Retinal pigment epithelial cell (primary cell): ENCODE measurements at regions not wholly inside any gene's neighbourhood (a gene's known extent, or its start where the extent isn't known, plus 50 kb on each side); places are given as distances from the start of the nearest gene placed in this dataset.
"Not testable (repeated sequence)": the region's sequence is repeated elsewhere in the genome, so short reads cannot be mapped to it uniquely, and the experiment has no call there.

Source experiments
- DNase-seq: peaks from one replicate; pipeline ENCODE4 v3.0.0-alpha.2; 2010; ENCODE audit warnings: low read depth
- H3K4me3 ChIP-seq: 2 replicates; pipeline ENCODE4 v1.5.1; 2011; ENCODE audit warnings: mild to moderate bottlenecking, low read length, control low read depth, moderate library complexity
- TF ChIP-seq, protein P1 (sequence below): conservative IDR thresholded peaks from 2 replicates; pipeline ENCODE4 v1.5.1; 2011; ENCODE audit warnings: low read depth, low read length, control low read depth, inconsistent platforms

DNA sequence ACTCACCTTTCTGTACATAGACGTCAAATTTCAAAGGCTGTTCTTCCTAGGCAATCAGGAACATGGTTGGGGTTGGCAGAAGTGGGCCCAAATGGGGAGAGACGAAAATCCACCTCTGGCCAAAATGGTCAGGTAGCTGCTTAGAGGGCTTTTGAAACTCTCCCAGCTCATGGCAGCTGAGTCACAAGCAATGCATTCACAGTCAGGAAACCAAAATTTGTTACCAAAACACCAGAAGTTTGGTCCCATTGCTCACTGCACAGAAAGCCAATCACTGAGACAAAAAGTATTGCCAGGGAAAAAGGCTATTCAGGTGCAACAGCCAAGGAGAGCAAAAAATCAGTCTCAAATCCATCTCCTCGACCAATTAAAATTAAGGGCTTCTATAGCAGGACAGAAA is 539.6 kb upstream of the CCDC54 start:
- TF ChIP-seq, protein P1, sequence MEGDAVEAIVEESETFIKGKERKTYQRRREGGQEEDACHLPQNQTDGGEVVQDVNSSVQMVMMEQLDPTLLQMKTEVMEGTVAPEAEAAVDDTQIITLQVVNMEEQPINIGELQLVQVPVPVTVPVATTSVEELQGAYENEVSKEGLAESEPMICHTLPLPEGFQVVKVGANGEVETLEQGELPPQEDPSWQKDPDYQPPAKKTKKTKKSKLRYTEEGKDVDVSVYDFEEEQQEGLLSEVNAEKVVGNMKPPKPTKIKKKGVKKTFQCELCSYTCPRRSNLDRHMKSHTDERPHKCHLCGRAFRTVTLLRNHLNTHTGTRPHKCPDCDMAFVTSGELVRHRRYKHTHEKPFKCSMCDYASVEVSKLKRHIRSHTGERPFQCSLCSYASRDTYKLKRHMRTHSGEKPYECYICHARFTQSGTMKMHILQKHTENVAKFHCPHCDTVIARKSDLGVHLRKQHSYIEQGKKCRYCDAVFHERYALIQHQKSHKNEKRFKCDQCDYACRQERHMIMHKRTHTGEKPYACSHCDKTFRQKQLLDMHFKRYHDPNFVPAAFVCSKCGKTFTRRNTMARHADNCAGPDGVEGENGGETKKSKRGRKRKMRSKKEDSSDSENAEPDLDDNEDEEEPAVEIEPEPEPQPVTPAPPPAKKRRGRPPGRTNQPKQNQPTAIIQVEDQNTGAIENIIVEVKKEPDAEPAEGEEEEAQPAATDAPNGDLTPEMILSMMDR = no peak
- no peak overlapping the region for H3K4me3 ChIP-seq
- DNase-seq = no peak

DNA sequence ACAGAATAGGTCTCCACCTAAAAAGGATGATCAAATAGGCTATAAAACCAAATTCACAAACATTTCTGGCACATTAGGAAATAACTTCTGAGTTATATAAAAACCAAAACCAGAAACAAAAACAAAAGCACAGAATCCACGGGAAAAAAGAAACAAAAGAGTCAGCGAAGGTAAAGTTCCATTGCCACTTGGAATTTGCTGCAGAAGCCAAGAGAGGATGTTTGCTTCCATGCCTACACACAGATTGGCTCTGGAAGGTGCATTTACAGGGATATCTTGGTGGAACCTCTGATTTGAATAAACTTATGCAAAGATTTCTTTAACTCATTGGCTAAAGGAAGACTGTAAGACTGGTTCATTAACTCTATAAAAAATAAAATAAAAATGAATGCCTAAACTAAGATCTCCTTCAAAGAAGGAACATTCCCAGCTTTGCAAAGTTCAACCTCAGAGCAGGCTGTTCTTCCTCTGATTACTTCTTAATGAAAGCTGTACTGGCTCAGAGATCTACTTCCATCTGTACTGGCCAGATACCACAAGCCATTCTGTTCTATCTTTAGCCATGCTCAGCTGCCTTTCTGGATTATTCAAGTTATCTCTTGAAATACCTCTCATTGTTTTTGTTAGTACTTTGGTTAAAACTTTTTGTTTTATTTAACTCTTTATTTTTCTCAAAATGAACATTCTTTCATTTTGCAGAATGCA is 537.5 kb upstream of the CCDC54 start:
- no peak for DNase-seq
- TF ChIP-seq, protein P1 = no peak
- no peak overlapping the region for H3K4me3 ChIP-seq

DNA sequence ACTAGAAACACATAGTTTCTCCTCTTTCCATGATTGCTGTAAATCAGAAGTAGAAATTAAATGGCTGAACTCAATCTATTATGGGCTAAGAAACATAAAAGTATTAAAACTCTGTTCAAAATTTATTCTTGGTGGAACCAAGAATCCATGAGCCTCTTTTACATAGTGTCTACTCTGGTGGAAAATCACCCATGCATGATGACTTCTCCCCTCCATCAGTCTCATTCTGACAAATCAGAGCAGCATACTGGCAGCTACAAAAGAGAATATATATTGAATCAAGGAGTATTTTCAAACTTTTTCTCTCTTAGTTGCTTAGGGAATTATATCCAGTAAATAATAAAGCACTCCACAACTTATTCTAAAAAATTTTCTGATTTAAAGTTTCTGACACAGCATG is 536.9 kb upstream of the CCDC54 start:
- DNase-seq = no peak
- TF ChIP-seq, protein P1 = no peak
- no peak overlapping the region for H3K4me3 ChIP-seq

DNA sequence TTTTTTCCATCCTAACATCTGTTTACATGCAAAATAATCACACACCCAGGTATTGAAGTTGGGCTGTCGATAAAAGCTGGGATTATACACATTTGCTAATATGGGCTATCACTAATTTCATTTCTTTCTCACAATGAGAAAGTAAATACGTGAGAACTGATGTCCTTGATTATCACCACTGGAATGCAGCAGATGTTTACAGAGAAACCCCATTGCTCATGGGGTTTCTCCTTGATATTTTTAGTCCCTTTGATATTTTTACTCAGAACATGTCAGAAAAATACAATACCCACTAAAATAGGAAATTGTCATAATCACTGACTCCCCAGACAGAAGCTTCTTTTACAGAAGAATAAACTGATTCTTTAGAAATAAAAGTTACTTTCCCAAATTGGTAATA is 535.1 kb upstream of the CCDC54 start:
- no peak for DNase-seq

DNA sequence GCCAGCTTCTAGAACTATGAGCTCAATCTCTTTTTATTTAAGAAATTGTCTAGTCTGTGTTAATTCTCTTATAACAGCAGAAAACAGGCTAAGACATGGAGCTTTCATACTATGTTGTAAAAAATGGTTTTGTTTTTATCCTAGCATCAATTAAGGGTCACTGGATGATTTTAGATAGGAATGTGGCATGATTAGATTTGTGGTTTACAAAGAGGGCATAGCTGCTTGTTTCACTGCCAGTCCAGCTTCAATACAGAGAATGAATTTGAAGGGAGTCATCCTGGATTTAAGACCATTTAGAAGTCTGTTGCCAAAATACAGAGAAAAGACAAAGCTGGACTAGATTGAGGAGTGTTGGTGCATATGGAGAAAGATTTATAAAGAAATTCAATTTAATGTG is 532.6 kb upstream of the CCDC54 start:
- no peak overlapping the region for H3K4me3 ChIP-seq
- TF ChIP-seq, protein P1 = no peak
- no peak for DNase-seq

More for the DNA sequence above, 535.1 kb upstream of the CCDC54 start:
- TF ChIP-seq, protein P1 = no peak
- no peak overlapping the region for H3K4me3 ChIP-seq

DNA sequence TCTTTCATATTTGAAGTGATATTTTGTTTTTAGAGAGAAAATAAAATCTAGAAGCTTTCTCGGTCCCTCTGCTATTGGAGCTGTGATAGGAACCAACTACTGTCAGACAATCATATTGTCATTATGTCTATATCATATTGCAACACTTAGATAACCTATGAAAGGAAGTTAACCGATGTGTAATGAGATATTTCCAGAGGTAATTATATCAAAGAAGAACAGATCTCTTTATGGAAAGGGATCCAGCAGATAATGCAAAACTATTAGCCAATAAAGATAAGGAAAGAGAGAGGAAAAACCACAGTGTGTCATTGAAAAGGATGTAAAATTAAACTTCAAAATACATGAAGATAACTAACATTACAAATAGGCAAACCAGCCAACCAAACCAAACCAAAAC is 529.1 kb upstream of the CCDC54 start:
- TF ChIP-seq, protein P1 = no peak
- no peak for DNase-seq
- H3K4me3 ChIP-seq = no peak overlapping the region

DNA sequence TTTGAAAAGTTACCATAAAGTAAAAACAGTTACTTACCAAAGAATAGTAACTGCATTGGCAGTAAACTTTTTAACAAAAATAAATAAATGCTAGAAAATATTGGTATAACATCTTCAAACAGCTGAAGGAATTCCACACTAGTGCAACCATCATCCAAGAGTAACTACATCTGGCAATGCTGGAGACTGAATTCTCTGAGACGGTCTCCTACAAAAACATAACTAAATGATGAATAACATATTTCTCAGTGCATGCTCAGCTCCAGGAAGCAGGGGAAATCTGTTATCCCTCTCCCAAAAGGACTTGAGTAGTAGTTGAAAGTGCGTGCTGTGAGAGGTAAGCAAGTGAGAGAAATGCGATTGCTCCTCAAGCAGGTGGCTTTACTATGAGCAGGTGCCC is 526.8 kb upstream of the CCDC54 start:
- H3K4me3 ChIP-seq = no peak overlapping the region
- DNase-seq = no peak
- TF ChIP-seq, protein P1 = no peak

DNA sequence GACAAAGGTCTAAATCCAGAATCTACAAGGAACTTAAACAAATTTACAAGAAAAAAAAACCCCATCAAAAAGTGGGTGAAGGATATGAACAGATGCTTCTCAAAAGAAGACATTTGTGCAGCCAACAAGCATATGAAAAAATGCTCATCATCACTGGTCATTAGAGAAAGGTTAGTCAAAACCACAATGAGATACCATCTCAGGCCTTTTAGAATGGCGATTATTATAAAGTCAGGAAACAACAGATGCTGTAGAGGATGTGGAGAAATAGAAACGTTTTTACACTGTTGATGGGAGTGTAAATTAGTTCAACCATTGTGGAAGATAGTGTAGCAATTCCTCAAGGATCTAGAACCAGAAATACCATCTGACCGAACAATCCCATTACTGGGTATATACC is 518.9 kb upstream of the CCDC54 start:
- not testable (repeated sequence) for DNase-seq, H3K4me3 ChIP-seq
